HG02885 (cell line): ENCODE measurements at regions not wholly inside any gene's neighbourhood (a gene's known extent, or its start where the extent isn't known, plus 50 kb on each side); places are given as distances from the start of the nearest gene placed in this dataset.
"Not testable (repeated sequence)": the region's sequence is repeated elsewhere in the genome, so short reads cannot be mapped to it uniquely, and the experiment has no call there.

Source experiments
- ATAC-seq: cut with Tn5 transposase; IDR thresholded peaks from one replicate; pipeline ENCODE4 v1.9.1; 2021; ENCODE audit warnings: mild to moderate bottlenecking; ENCODE audit not compliant: unreplicated experiment, poor library complexity

DNA sequence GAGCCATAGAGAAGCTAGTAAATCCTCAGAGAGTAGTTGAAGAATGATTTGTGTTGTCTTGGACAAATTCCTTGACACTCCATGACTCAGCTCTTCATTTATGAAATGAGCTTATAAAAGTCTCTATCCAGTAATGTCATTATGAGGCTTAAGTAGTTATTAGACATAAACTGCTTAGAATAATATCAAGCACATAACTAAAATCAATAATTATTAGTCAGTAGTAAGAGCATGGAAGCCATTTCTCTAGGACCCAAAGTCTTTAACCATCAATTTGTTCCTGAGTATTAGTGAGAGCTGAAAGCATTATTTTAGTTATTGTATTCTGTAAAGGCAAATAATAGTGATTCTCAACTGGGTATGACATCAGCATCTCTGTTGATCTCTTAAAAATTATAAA is 1140.2 kb downstream of the HACE1 start:
- ATAC-seq, result no peak

DNA sequence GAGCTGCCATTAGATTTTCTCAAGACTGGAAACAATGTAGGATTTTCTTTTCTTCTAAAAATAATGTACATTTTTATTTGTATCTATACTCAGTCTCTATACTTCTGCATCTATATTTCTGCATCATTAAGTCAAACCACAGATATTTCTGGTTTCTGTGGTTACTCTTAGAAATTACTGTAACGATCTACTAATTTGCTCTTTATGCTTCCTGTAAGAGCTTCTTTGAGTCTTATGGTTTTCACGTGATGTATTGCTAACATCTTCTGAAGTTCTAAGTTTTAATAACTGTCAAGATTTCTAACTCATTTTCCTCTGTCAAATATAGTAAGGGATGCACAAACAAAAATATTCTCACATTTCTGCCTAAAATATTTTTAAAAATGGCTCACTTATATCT is 1144.5 kb downstream of the HACE1 start:
- ATAC-seq, result no peak

DNA sequence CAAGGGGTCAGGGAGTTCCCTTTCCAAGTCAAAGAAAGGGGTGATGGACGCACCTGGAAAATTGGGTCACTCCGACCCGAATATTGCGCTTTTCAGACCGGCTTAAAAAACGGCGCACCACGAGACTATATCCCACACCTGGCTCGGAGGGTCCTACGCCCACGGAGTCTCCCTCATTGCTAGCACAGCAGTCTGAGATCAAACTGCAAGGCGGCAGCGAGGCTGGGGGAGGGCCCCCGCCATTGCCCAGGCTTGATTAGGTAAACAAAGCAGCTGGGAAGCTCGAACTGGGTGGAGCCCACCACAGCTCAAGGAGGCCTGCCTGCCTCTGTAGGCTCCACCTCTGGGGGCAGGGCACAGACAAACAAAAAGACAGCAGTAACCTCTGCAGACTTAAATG is 1150.5 kb downstream of the HACE1 start:
- not testable (repeated sequence) for ATAC-seq

DNA sequence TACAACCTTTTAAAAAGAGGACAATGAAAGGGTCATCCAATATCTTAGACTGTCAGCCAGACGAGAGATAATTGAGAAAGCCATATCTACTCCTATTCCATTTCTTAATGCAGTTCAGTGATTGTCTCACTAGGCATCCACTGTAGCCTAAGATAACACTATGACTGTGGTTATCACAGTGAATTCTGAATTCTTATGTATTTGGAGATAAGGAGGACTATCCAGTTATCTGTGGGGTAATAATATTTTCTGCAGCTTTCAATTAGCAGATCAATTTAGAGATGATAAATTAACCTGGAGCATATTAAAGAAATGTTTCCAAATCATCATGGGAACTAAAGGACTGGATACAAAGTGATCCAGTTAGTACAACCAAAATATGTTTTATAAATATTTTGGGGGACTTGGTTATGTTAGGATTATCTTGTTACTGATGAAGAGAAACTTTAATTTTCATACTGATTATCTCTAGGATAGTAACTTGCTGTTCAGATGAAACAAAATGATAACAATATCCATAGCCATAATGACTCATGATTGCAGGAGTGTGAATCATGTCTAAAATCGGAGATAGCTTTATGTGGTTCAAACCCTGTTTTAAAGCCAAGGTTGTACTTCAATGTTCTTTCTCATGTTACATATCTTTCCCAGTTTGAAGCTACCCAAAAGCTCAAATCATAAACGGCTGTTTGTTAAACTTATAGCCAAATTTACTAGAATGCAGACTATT is 1152.0 kb downstream of the HACE1 start:
- no peak for ATAC-seq

DNA sequence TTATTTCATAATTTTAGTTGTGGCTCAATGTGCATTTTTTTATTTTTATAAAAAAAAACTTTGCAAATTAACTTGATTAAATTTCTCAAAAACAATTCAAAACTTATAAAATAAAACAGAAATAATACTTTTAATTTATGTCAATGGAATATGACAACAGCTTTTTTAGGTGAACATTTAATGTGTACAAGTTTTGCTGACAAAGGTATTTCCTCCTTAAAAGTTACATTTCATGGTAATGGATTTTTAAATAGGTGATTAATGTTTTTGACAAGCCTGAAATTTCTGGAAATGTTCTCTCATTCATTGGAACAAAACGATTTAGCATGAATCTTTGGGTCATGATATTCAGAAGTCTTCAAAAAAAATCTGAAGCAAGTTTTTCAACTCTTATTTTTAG is 1160.0 kb downstream of the HACE1 start:
- ATAC-seq, result no peak

DNA sequence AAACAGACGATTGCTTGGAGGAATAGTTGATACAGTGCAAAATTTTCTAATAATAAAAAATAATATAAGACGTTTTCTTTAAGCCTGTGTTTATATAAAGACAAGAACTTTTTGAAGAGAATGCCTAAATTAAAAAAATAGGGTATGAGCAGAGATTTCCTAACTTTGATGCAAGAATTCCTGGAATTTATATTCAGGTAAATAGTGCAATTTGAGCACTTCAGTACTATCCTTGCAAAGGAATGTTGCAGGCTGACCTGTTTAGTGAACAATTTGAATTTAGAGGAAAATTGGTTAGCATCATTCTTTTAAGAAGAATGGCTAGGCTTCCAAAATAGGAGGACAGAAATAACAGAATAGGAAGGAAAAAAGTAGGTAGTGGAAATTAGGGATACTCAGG is 1172.3 kb downstream of the HACE1 start:
- ATAC-seq, result no peak

DNA sequence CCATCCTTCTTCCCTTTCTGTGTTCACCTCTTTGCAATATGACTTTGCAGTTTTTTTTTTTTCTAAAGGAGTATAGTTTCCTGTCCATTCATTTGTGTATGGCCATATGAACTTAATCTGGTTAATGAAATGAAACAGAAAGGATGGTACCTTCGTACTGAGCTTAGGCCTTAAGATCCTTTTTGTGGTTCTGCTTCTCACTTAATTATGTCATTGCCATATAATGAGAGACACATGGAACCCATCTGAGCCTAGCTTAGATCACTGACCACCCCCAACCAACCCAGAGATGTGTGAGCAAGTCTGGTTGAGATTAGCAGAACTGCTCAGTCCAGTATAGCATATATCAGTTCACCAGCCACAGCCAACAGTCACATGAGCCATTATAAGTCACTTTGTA is 1179.6 kb downstream of the HACE1 start:
- ATAC-seq, result no peak

DNA sequence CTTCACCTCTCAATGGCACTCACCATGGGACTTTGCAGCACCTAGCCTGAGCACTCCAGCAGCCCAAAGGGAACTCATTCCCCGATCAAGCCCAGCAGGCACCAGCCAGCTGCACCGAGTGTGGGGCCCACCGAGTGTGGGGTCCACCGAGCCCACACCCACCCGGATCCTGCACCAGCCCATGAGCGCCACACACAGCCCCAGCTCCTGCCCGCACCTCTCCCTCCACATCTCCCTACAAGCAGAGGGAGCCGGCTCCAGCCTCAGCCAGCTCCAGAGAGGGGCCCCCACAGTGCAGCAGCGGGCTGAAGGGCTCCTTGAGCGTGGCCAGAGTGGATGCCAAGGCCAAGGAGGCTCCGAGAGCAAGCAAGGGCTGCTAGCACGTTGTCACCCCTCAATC is 1182.4 kb downstream of the HACE1 start:
- no peak for ATAC-seq

DNA sequence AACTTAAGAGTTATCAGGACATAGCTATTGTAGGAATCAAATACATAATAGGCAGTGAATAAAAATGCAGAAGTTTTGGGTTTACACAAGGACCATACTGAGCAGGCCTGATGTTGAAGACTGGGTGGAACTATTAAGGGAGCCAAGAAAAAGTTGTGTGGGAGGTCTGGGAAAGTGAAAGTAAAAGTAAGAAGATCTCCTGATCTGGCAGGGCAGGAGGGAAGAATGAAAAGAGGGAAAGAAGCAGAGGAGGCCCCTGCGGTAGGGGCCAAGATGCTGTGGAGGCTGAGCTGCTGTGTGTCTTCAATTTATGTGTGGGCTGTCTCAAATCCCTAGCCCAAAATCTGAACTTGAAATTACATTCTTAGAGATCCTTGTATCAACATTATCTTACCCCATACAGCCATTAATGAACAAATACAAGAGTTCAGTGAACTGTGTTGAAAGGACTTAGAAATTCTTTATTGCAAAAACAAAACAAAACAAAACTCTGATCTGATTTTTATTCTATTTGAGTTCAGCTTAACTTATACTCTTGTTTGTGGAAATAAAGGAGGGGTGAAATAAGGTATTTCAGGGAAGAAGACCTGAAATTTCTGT is 1183.8 kb downstream of the HACE1 start:
- ATAC-seq, result no peak

DNA sequence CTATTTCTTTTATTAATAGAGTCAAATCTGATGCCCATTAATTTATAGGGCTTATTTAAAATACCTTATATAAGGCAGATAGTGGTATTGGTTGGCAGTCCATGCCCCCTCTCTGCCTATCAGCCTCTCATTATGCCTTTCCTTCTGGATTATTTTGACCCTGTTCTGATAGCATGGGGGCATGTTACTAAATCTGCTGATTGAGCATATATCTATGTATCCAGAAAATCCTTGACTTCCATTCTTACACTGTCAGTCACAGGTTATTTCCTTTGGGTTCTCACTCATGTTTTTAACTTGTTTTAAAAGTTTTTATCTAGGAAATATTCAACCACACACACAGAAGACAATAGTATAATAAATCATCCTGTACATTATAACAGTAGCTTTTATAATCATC is 1184.9 kb downstream of the HACE1 start:
- no peak for ATAC-seq

DNA sequence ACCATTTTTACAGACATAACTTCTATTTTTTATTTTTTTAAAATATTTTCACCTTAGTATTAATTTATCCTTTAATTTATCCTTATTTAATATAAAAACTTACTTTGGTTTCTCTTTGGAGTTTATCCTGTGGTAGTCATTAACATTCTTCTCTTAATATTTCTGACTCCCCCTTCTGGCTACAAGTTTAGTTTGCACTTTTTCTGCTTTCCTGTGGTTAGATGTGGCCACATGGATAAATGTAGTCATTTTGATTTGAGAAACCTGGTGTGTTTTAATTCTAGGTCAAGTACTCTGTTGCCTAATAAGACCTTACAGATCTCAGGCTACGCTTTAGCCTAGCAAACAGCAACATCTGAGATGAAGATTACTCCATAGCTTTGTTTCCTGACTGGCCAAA is 1187.5 kb downstream of the HACE1 start:
- ATAC-seq, result no peak

DNA sequence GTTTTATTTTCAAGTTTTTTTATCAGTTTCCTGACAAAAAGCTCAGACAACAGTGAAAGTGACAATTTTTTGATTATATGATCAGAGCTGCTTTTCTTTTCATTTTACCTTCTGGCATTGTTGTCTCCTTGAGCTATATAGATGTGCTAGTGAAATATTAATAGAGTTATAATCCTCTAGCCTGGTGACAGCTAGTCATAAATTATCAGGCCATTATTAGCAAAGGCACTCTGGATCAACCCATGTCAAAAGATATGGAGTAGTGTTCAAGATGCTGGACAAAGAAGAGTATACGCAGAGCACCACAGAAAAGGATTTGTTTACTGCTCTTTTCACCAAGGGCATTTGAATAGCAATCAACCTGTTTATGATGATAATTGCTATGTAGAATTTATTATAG is 1230.1 kb downstream of the HACE1 start:
- no peak for ATAC-seq

DNA sequence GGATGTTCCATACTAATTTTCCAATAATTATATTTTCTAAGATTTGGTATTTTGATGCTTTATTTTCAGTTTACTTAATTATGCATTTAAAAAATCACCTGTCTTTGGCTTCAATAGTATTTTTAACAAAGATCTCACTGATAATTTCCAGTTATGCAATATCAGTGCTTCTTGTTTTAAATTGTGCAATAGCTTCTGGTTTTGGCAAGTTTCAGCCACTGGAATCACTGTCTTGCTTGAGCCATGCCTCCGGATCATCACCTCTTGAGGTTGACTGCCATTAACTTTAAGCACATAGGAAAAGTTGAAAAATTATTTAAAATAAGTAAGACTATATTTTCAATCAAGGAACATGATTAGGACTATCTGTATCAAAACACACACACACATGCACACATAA is 1242.1 kb downstream of the HACE1 start:
- ATAC-seq, result no peak

DNA sequence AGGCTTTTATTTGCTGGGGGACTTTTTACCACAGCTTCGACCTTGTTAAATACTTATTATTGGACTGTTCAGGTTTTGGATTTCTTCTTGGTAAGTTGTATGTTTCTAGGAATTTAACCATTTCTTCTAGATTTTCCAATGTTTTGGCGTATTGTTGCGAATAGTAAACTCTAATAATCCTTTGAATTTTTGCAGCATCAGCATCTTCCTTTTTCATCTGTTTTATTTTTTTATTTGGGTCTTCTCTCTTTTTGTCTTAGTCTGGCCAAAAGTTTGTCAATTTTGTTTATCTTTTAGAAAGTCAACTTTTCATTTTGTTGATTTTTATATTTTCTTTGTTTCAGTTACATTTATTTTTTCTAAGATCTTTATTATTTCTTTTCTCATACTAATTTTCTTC is 1272.0 kb downstream of the HACE1 start:
- ATAC-seq, result no peak

DNA sequence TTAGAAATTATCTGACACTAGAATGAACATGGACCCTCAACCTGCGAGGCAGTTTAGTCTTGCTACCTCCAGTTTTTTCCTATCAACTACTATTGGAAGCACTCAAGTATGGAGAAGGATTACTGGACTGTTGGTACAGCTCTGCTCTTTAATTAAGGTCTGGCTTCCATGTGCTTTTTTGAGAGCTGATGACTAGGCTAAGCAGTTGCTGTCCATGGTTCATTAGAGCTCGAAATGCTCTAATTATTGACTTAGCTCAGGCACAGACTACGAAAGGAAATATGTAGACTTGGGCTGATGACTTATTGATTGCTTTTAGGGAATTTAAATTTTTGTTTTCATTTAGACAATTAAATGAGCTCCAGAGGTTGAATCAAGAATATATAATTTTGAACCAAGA is 1281.6 kb downstream of the HACE1 start:
- ATAC-seq, result no peak

DNA sequence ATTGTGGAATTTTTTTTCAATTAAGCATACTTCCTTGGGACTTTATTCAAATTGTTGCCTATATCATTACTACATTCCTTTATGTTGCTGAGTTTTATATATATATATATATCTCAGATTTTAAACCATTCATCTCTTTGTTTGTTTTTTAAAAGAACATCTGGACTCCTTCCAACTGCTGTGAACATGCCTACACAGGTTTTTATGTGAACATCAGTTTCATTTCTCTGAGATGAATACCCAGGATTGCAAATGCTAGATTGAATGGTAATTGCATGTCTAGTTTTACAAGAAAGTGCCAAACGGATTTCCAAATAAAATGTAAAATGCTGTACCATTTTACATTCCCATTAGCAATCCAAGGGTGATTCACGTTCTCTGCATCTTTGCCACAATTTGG is 1289.3 kb downstream of the HACE1 start:
- no peak for ATAC-seq

DNA sequence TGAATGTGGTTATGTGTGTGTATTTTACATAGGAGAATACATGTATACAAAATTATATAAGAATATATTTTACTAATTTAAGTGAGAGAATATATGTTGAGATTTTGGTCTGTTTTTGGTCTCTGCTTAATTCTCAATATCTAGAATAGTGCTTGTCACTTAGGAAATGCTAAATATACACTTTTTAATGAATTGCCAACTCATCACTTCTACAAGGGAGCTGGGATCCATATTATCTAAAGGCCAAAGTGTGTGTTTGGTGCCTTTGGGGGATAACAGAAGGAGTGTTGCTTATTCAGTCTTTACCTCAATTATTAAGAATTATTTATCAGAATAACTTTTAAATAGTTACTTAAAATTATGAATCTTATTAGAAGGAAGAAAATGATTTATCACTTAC is 1304.8 kb downstream of the HACE1 start:
- no peak for ATAC-seq

DNA sequence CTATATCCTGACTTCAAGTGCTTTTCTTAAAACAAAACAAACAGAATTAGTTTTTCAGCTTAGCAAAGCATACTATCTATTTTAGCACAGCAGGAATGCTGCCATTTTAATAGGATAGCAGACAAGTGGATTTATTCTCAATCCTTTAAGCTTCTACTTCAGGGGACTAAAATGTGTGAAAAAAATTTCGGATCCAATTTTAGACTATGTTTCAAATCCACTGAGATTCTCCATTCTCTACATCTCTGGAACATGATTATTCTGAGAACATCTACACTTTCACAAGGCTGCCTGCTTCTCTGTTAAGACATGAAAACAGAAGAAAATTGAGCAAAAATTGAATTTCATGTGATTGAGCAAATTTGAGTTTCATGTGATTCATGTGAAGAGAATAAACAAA is 1321.3 kb downstream of the HACE1 start:
- no peak for ATAC-seq

DNA sequence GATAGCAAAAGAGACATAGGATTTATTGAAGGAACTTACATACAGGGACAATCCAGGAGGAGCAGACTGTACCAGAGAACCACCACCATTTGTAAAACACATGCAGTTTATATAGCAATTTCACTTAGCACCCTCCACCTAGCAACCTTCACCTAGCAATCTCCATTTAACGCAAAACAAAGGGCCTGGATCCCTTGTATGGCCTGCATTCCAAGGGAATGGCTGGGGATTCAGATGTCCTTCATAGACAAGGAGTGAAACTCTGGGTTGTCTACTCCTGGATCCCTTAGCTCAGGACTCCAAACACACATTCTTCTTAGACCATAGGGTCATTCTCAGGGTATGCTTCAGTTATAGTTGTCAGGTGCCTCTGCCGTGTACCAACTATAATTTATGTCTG is 1324.9 kb downstream of the HACE1 start:
- ATAC-seq, result no peak

DNA sequence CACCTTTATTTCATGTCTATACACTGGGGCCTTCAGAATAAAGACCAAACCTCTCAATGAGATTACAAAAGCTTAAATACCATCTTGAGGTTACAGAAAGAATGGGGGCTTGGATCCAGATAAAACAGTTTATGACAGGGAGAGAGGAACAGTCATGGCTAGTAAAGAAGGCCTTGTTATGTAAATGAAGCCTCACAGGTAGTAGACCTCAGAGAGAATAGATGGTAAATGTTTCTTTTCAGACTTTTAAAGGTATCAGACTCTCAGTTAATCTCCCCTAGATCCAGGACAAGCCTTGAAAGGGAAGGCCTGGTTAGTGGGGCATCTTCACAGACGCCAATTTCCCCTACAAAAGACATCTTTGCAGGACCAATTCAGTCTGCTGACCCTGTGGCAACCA is 1325.6 kb downstream of the HACE1 start:
- ATAC-seq, result no peak

DNA sequence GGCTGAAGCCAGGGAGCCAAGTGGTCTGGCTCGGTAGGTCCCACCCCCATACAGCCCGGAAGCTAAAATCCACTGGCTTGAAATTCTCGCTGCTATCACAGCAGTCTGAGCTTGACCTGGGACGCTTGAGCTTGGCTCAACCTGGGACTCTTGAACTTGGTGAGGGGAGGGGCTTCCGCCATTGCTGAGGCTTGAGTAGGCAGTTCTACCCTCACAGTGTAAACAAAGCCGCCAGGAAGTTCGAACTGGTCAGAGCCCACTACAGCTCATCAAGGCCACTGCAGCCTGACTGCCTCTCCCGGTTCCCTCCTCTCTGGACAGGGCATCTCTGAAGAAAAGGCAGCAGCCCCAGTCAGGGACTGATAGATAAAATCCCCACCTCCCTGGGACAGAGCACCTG is 1337.7 kb downstream of the HACE1 start:
- ATAC-seq, result no peak

DNA sequence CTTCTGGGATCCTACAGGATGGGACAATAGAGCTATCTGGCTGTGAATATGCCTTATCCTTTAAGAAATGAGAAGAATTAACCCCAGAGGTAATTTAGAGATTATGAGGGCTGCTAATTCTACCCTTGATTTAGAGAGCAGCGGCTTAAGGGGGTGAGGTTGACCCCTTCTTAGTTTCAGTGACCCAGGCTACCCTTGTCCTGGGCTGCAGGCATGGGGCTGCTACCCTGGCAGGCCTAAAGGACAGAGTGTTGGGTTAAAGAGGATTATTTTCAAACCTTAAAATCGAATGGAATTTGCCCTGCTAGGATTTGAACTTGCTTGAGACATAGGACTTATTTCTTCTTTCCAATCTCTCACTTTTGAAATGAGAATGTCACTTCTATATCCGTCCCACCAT is 1343.4 kb downstream of the HACE1 start:
- ATAC-seq, result no peak
